H9 (cell line): ENCODE measurements at regions not wholly inside any gene's neighbourhood (a gene's known extent, or its start where the extent isn't known, plus 50 kb on each side); places are given as distances from the start of the nearest gene placed in this dataset.

Experiments
- DNase-seq: peaks from one replicate; pipeline ENCODE4 v3.0.0-alpha.2; 2017
- H2AFZ ChIP-seq: one replicate; pipeline ENCODE4 v1.6.1; 2013; ENCODE audit warnings: mild to moderate bottlenecking, low read length, control low read depth, moderate library complexity
- H2AK5ac ChIP-seq: 2 replicates; pipeline ENCODE4 v1.6.1; 2013; ENCODE audit warnings: low read length, control low read depth, mixed read lengths; ENCODE audit not compliant: insufficient read length
- H2BK120ac ChIP-seq: one replicate; pipeline ENCODE4 v1.6.1; 2013; ENCODE audit warnings: low read depth, mild to moderate bottlenecking, low read length, control low read depth, inconsistent platforms; ENCODE audit not compliant: poor library complexity, severe bottlenecking
- H2BK12ac ChIP-seq: 2 replicates; pipeline ENCODE4 v1.6.1; 2013; ENCODE audit warnings: low read length, control low read depth, mixed read lengths, low read depth; ENCODE audit not compliant: insufficient read length
- H2BK15ac ChIP-seq: 2 replicates; pipeline ENCODE4 v1.6.1; 2013; ENCODE audit warnings: low read depth, low read length, control low read depth
- H2BK20ac ChIP-seq: one replicate; pipeline ENCODE4 v1.6.1; 2013; ENCODE audit warnings: low read depth, mild to moderate bottlenecking, low read length, control low read depth, inconsistent platforms; ENCODE audit not compliant: poor library complexity, severe bottlenecking
- H2BK5ac ChIP-seq: 2 replicates; pipeline ENCODE4 v1.6.1; 2013; ENCODE audit warnings: low read length, control low read depth, mixed read lengths; ENCODE audit not compliant: insufficient read length
- H3K14ac ChIP-seq: 2 replicates; pipeline ENCODE4 v1.6.1; 2013; ENCODE audit warnings: low read length, control low read depth; ENCODE audit not compliant: insufficient read depth
- H3K18ac ChIP-seq: 2 replicates; pipeline ENCODE4 v1.6.1; 2013; ENCODE audit warnings: low read depth, mild to moderate bottlenecking, mixed read lengths, low read length, control low read depth; ENCODE audit not compliant: insufficient read length
- H3K23ac ChIP-seq: 2 replicates; pipeline ENCODE4 v1.6.1; 2013; ENCODE audit warnings: low read length, control low read depth, mixed read lengths, low read depth; ENCODE audit not compliant: insufficient read length
- H3K23me2 ChIP-seq: 2 replicates; pipeline ENCODE4 v1.6.1; 2013; ENCODE audit warnings: low read depth, mild to moderate bottlenecking, mixed read lengths, low read length, control low read depth; ENCODE audit not compliant: insufficient read length, poor library complexity, severe bottlenecking
- H3K27ac ChIP-seq: 2 replicates; pipeline ENCODE4 v1.5.1; 2013; ENCODE audit warnings: low read length, control low read depth, mixed read lengths, low read depth; ENCODE audit not compliant: insufficient read length
- H3K27me3 ChIP-seq: 2 replicates; pipeline ENCODE4 v1.6.1; 2013; ENCODE audit warnings: low read length, control low read depth, inconsistent platforms; ENCODE audit not compliant: insufficient read depth
- H3K4ac ChIP-seq: 2 replicates; pipeline ENCODE4 v1.6.1; 2013; ENCODE audit warnings: low read depth, mild to moderate bottlenecking, control low read depth, inconsistent platforms, low read length, moderate library complexity
- H3K4me1 ChIP-seq: 2 replicates; pipeline ENCODE4 v1.6.1; 2013; ENCODE audit warnings: low read length, control low read depth, inconsistent platforms; ENCODE audit not compliant: insufficient read depth
- H3K4me2 ChIP-seq: 2 replicates; pipeline ENCODE4 v1.6.1; 2013; ENCODE audit warnings: low read length, control low read depth, mixed read lengths; ENCODE audit not compliant: insufficient read length, insufficient read depth
- H3K56ac ChIP-seq: 2 replicates; pipeline ENCODE4 v1.6.1; 2013; ENCODE audit warnings: low read depth, mild to moderate bottlenecking, mixed read lengths, low read length, control low read depth; ENCODE audit not compliant: insufficient read length
- H3K79me1 ChIP-seq: 2 replicates; pipeline ENCODE4 v1.6.1; 2013; ENCODE audit warnings: low read depth, mild to moderate bottlenecking, moderate library complexity, low read length, control low read depth, inconsistent platforms; ENCODE audit not compliant: insufficient read depth, poor library complexity, severe bottlenecking
- H3K79me2 ChIP-seq: 2 replicates; pipeline ENCODE4 v1.6.1; 2013; ENCODE audit warnings: low read length, control low read depth, inconsistent platforms; ENCODE audit not compliant: insufficient read depth
- H3K9ac ChIP-seq: 2 replicates; pipeline ENCODE4 v1.6.1; 2013; ENCODE audit warnings: low read length, control low read depth, mixed read lengths; ENCODE audit not compliant: insufficient read length; ENCODE audit errors: extremely low read depth
- H3K9me3 ChIP-seq: one replicate; pipeline ENCODE4 v1.6.1; 2013; ENCODE audit warnings: low read depth, low read length, inconsistent platforms; ENCODE audit not compliant: control insufficient read depth
- H3T11ph ChIP-seq: one replicate; pipeline ENCODE4 v1.6.1; 2013; ENCODE audit warnings: mild to moderate bottlenecking, low read length, control low read depth, inconsistent platforms
- H4K20me1 ChIP-seq: one replicate; pipeline ENCODE4 v1.6.1; 2013; ENCODE audit not compliant: control insufficient read depth, insufficient read length, insufficient read depth
- H4K5ac ChIP-seq: 2 replicates; pipeline ENCODE4 v1.6.1; 2013; ENCODE audit warnings: low read depth, mild to moderate bottlenecking, mixed read lengths, low read length, control low read depth; ENCODE audit not compliant: insufficient read length
- H4K8ac ChIP-seq: replicated peaks from 2 replicates; pipeline ENCODE4 v1.6.1; 2013; ENCODE audit warnings: low read length, control low read depth, mixed read lengths, low read depth; ENCODE audit not compliant: insufficient read length
- H4K91ac ChIP-seq: 2 replicates; pipeline ENCODE4 v1.6.1; 2013; ENCODE audit warnings: low read depth, mild to moderate bottlenecking, moderate library complexity, mixed read lengths, low read length, control low read depth; ENCODE audit not compliant: insufficient read length
- H3K27ac Mint-ChIP-seq, 3 experiments: 2 replicates in 2 of 3; 3 replicates in 1 of 3; pipeline ENCODE4 v1.8.0; 2020 to 2021; ENCODE audit warnings: mixed read lengths in 3 of 3, mild to moderate bottlenecking in 1 of 3, moderate library complexity in 1 of 3
- H3K27me3 Mint-ChIP-seq: 2 replicates; pipeline ENCODE4 v1.8.0; 2021; ENCODE audit warnings: low read depth, mild to moderate bottlenecking, moderate library complexity, mixed read lengths
- H3K36me3 Mint-ChIP-seq, 3 experiments: 2 replicates in 2 of 3; 3 replicates in 1 of 3; pipeline ENCODE4 v1.8.0; 2020 to 2021; ENCODE audit warnings: low read depth in 3 of 3, mixed read lengths in 3 of 3; ENCODE audit not compliant: insufficient read depth in 1 of 3
- H3K4me1 Mint-ChIP-seq, 2 experiments: 2 replicates each; pipeline ENCODE4 v1.8.0; 2020; ENCODE audit warnings: mixed read lengths in 2 of 2
- H3K4me3 Mint-ChIP-seq, 2 experiments: 2 replicates in 1 of 2; 3 replicates in 1 of 2; pipeline ENCODE4 v1.8.0; 2020 to 2021; ENCODE audit warnings: mild to moderate bottlenecking in 2 of 2, mixed read lengths in 2 of 2, moderate library complexity in 1 of 2
- H3K9me3 Mint-ChIP-seq, 2 experiments: 2 replicates in 1 of 2; 3 replicates in 1 of 2; pipeline ENCODE4 v1.8.0; 2020; ENCODE audit warnings: mild to moderate bottlenecking in 2 of 2, mixed read lengths in 2 of 2, moderate library complexity in 1 of 2
- CTCF ChIP-seq: fragments of 200-600 bp; sonication (generic); conservative IDR thresholded peaks from 3 replicates; pipeline ENCODE4 v1.8.0; 2021; ENCODE audit warnings: antibody characterized with exemption, mild to moderate bottlenecking
- WGBS: extraction: QIAGEN DNeasy Blood & Tissue Kit; methylation state at CpG from one replicate; pipeline ENCODE4 v1.1.7; 2013; ENCODE audit warnings: missing lambda C conversion rate, low lambda C conversion rate, mixed read lengths; ENCODE audit not compliant: insufficient read length; ENCODE audit errors: extremely low coverage; 5-methylcytosine and 5-hydroxymethylcytosine counted together

GRCh38 chr4:123878976-123879375 lies 482.4 kb downstream of the SPRY1 start:
- Histone ChIP-seq H2AK5ac (no peak overlapping the region), H3T11ph (no peak overlapping the region), H3K4ac (no peak overlapping the region), H4K8ac (no peak overlapping the region), H2BK5ac (no peak overlapping the region), H2BK120ac (no peak overlapping the region), H3K27me3 (no peaks in the 10 kb centered on the region), H3K4me1 (no peaks in the 10 kb centered on the region), H3K4me2 (no peak overlapping the region), H3K14ac (no peak overlapping the region), H4K5ac (no peak overlapping the region), H4K91ac (no peak overlapping the region), H3K79me2 (no peaks in the 10 kb centered on the region), H3K18ac (no peak overlapping the region), H3K23me2 (no peaks in the 10 kb centered on the region), H3K27ac (no peak overlapping the region), H3K23ac (no peak overlapping the region), H4K20me1 (no peaks in the 10 kb centered on the region), H3K9ac (no peak overlapping the region), H2BK20ac (no peak overlapping the region), H3K56ac (no peak overlapping the region), H2BK15ac (no peak overlapping the region), H2BK12ac (no peak overlapping the region), H2AFZ (no peak overlapping the region), H3K9me3 (no peaks in the 10 kb centered on the region), H3K79me1 (no peaks in the 10 kb centered on the region)
- Mint-ChIP-seq H3K36me3 (peaks cover 0 to 21% (median 4%) of the 10 kb centered on the region in 3 experiments; a peak in 4 of 7 replicates), H3K27ac (no peak overlapping the region; a peak in 1 of 7 replicates), H3K4me1 (peaks cover 9 to 10% of the 10 kb centered on the region in 2 experiments), H3K9me3 (peaks cover 12 to 19% of the 10 kb centered on the region in 2 experiments; a peak in 4 of 5 replicates), H3K27me3 (no peaks in the 10 kb centered on the region), H3K4me3 (no peak overlapping the region)
- no peak for TF ChIP-seq CTCF
- 100% methylated on average over 2 of the region's 8 CpGs for WGBS
- DNase-seq: no peak
